GM19035 (cell line): ENCODE measurements at regions not wholly inside any gene's neighbourhood (a gene's known extent, or its start where the extent isn't known, plus 50 kb on each side); places are given as distances from the start of the nearest gene placed in this dataset.
"Not testable (repeated sequence)": the region's sequence is repeated elsewhere in the genome, so short reads cannot be mapped to it uniquely, and the experiment has no call there.

ENCODE experiments used
- ATAC-seq: cut with Tn5 transposase; IDR thresholded peaks from one replicate; pipeline ENCODE4 v1.9.1; 2021; ENCODE audit not compliant: unreplicated experiment

GRCh38 chr4:23038626-23039491 is 346.1 kb downstream of the GBA3 start:
- no peak for ATAC-seq

- ATAC-seq = no peak
These were observed 344.3 kb downstream of the GBA3 start for GRCh38 chr4:23036921-23037495.

- no peak for ATAC-seq
These were observed 343.8 kb downstream of the GBA3 start for GRCh38 chr4:23036503-23036902.

- ATAC-seq = no peak
These were observed 342.9 kb downstream of the GBA3 start for GRCh38 chr4:23035521-23036056.

GRCh38 chr4:23034731-23035130 is 342.0 kb downstream of the GBA3 start:
- no peak for ATAC-seq

- ATAC-seq = no peak
These were observed 341.1 kb downstream of the GBA3 start for GRCh38 chr4:23033796-23034195.

GRCh38 chr4:23028875-23029274 is 336.1 kb downstream of the GBA3 start:
- no peak for ATAC-seq

- ATAC-seq = no peak
These were observed 330.9 kb downstream of the GBA3 start for GRCh38 chr4:23023666-23024065.

- no peak for ATAC-seq
These were observed 330.4 kb downstream of the GBA3 start for GRCh38 chr4:23023121-23023520.

- no peak for ATAC-seq
These were observed 329.3 kb downstream of the GBA3 start for GRCh38 chr4:23022032-23022431.

- no peak for ATAC-seq
These were observed 328.3 kb downstream of the GBA3 start for GRCh38 chr4:23021040-23021439.

- ATAC-seq = not testable (repeated sequence)
These were observed 327.7 kb downstream of the GBA3 start for GRCh38 chr4:23020399-23020798.

- ATAC-seq = no peak
These were observed 324.2 kb downstream of the GBA3 start for GRCh38 chr4:23016981-23017380.

GRCh38 chr4:23015821-23016220 is 323.1 kb downstream of the GBA3 start:
- no peak for ATAC-seq

- no peak for ATAC-seq
These were observed 316.4 kb downstream of the GBA3 start for GRCh38 chr4:23009093-23009492.

- ATAC-seq = no peak
These were observed 314.0 kb downstream of the GBA3 start for GRCh38 chr4:23006756-23007155.

GRCh38 chr4:23005691-23006090 is 313.0 kb downstream of the GBA3 start:
- ATAC-seq = no peak

- no peak for ATAC-seq
These were observed 308.7 kb downstream of the GBA3 start for GRCh38 chr4:23001478-23001877.

- ATAC-seq = no peak
These were observed 306.7 kb downstream of the GBA3 start for GRCh38 chr4:22999419-22999818.

- ATAC-seq = no peak
These were observed 304.9 kb downstream of the GBA3 start for GRCh38 chr4:22997358-22998224.

GRCh38 chr4:22991576-22991975 is 298.8 kb downstream of the GBA3 start:
- no peak for ATAC-seq
